PC-9 (cell line): ENCODE measurements at regions not wholly inside any gene's neighbourhood (a gene's known extent, or its start where the extent isn't known, plus 50 kb on each side); places are given as distances from the start of the nearest gene placed in this dataset.

ENCODE experiments used
- EZH2 ChIP-seq: fragments of 200-600 bp; sonication (generic); IDR thresholded peaks from 2 replicates; pipeline ENCODE4 v1.8.0; 2017; ENCODE audit warnings: antibody characterized with exemption, low read depth
- TF ChIP-seq, protein P1 (sequence below): fragments of 200-600 bp; sonication (generic); conservative IDR thresholded peaks from 2 replicates; pipeline ENCODE4 v1.6.1; 2017; ENCODE audit warnings: mixed run types, antibody characterized with exemption, mild to moderate bottlenecking, moderate library complexity

DNA sequence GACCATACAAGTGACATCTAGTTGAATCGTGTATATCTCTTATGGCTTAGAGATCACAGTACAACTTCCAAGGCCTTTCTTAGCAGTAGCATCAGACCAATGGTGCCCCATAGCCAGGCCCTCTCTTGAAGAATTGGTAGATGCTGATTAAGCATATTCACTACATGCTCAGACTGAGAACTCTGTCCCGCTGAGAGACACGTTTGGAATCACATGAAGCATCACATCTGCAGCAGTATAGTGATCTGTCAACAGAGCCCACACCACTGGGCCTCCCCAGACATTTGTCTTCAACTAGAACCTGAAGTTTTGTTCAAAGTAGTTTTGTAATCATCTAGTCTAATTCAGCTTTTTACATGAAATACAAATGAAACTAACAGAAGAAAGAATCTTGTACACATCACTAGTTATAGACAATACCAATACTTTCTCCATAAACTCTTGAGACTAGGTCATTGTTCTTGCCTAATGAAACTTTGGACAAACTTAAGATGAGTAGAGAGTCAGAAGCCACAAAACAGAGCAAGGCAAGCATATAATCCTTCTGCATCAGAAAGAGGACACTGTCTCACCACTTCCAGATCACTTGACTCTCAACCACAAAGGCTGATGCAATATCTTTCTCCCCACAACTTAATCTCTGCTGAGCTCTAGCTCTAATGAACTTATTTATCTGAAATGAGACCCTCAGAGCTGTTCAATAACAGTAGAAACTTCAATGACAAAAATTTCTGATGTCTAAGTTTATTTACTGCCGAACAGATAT is 182.7 kb downstream of the TBX18 start:
- TF ChIP-seq, protein P1, sequence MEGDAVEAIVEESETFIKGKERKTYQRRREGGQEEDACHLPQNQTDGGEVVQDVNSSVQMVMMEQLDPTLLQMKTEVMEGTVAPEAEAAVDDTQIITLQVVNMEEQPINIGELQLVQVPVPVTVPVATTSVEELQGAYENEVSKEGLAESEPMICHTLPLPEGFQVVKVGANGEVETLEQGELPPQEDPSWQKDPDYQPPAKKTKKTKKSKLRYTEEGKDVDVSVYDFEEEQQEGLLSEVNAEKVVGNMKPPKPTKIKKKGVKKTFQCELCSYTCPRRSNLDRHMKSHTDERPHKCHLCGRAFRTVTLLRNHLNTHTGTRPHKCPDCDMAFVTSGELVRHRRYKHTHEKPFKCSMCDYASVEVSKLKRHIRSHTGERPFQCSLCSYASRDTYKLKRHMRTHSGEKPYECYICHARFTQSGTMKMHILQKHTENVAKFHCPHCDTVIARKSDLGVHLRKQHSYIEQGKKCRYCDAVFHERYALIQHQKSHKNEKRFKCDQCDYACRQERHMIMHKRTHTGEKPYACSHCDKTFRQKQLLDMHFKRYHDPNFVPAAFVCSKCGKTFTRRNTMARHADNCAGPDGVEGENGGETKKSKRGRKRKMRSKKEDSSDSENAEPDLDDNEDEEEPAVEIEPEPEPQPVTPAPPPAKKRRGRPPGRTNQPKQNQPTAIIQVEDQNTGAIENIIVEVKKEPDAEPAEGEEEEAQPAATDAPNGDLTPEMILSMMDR: no peak
- no peak for TF ChIP-seq EZH2
